ENCODE measurements at regions not wholly inside any gene's neighbourhood (a gene's known extent, or its start where the extent isn't known, plus 50 kb on each side); places are given as distances from the start of the nearest gene placed in this dataset.

- H3K36me3 ChIP-seq (ENCODE audit: control insufficient read depth, insufficient read depth, low read length), result no peaks in the 10 kb centered on the region
- no peak overlapping the region for H3K4me2 ChIP-seq (ENCODE audit: extremely low read depth, insufficient read depth, low read length)
- H3K27ac ChIP-seq (ENCODE audit: insufficient read depth, low read length), result no peak overlapping the region
- TF ChIP-seq EZH2 (IDR thresholded peaks at IDR 0.05; ENCODE audit: low read length, missing control alignments) (no peak), CTCF (conservative IDR thresholded peaks at IDR 0.05 in 1 of 2, IDR thresholded peaks at IDR 0.05 in 1 of 2; ENCODE audit: low read depth in 1 of 2, low read length in 2 of 2) (peak; percentile 59 to 92)
- peak; percentile 52 to 56 for DNase-seq (ENCODE audit: low read depth in 2 of 2)
- no peak overlapping the region for H2AFZ ChIP-seq (ENCODE audit: low read length)
- H3K79me2 ChIP-seq (ENCODE audit: control insufficient read depth, insufficient read depth, low read length), result no peaks in the 10 kb centered on the region
- H3K4me3 ChIP-seq (replicated peaks in 1 of 4; ENCODE audit: control extremely low read depth in 1 of 4, insufficient read depth in 1 of 4, low read depth in 3 of 4, low read length in 4 of 4), result no peak overlapping the region
- H4K20me1 ChIP-seq (ENCODE audit: control insufficient read depth, extremely low read depth, insufficient read depth, low read length), result no peaks in the 10 kb centered on the region
- H3K9me3 ChIP-seq (ENCODE audit: control insufficient read depth, insufficient read depth, low read depth, low read length), result no peaks in the 10 kb centered on the region
- H3K4me1 ChIP-seq (ENCODE audit: control insufficient read depth, extremely low read depth, insufficient read depth, low read length), result no peaks in the 10 kb centered on the region
- no peaks in the 10 kb centered on the region for H3K27me3 ChIP-seq (ENCODE audit: control insufficient read depth, insufficient read depth, low read length)
- no peak overlapping the region for H3K9ac ChIP-seq (ENCODE audit: insufficient read depth, low read length)
Observed at GRCh38 chr11:70755410-70756158, 357.3 kb downstream of the CTTN start.

GRCh38 chr11:70756341-70756740 lies 358.0 kb downstream of the CTTN start:
- no peak overlapping the region for H3K9ac ChIP-seq (ENCODE audit: insufficient read depth, low read length)
- H2AFZ ChIP-seq (ENCODE audit: low read length), result no peak overlapping the region
- DNase-seq (ENCODE audit: low read depth in 2 of 2), result no peak
- TF ChIP-seq EZH2 (IDR thresholded peaks at IDR 0.05; ENCODE audit: low read length, missing control alignments) (no peak), CTCF (conservative IDR thresholded peaks at IDR 0.05 in 1 of 2, IDR thresholded peaks at IDR 0.05 in 1 of 2; ENCODE audit: low read depth in 1 of 2, low read length in 2 of 2) (no peak)
- no peak overlapping the region for H3K4me2 ChIP-seq (ENCODE audit: extremely low read depth, insufficient read depth, low read length)
- no peaks in the 10 kb centered on the region for H3K27me3 ChIP-seq (ENCODE audit: control insufficient read depth, insufficient read depth, low read length)
- H3K36me3 ChIP-seq (ENCODE audit: control insufficient read depth, insufficient read depth, low read length), result no peaks in the 10 kb centered on the region
- H3K4me3 ChIP-seq (replicated peaks in 1 of 4; ENCODE audit: control extremely low read depth in 1 of 4, insufficient read depth in 1 of 4, low read depth in 3 of 4, low read length in 4 of 4), result no peak overlapping the region
- H3K79me2 ChIP-seq (ENCODE audit: control insufficient read depth, insufficient read depth, low read length), result no peaks in the 10 kb centered on the region
- H3K9me3 ChIP-seq (ENCODE audit: control insufficient read depth, insufficient read depth, low read depth, low read length), result no peaks in the 10 kb centered on the region
- H3K27ac ChIP-seq (ENCODE audit: insufficient read depth, low read length), result no peak overlapping the region
- H4K20me1 ChIP-seq (ENCODE audit: control insufficient read depth, extremely low read depth, insufficient read depth, low read length), result no peaks in the 10 kb centered on the region
- H3K4me1 ChIP-seq (ENCODE audit: control insufficient read depth, extremely low read depth, insufficient read depth, low read length), result no peaks in the 10 kb centered on the region

GRCh38 chr11:70756756-70757155 lies 358.4 kb downstream of the CTTN start:
- Histone ChIP-seq H3K9me3 (ENCODE audit: control insufficient read depth, insufficient read depth, low read depth, low read length) (no peaks in the 10 kb centered on the region), H3K4me1 (ENCODE audit: control insufficient read depth, extremely low read depth, insufficient read depth, low read length) (no peaks in the 10 kb centered on the region), H3K4me3 (replicated peaks in 1 of 4; ENCODE audit: control extremely low read depth in 1 of 4, insufficient read depth in 1 of 4, low read depth in 3 of 4, low read length in 4 of 4) (no peak overlapping the region), H2AFZ (ENCODE audit: low read length) (no peak overlapping the region), H3K79me2 (ENCODE audit: control insufficient read depth, insufficient read depth, low read length) (no peaks in the 10 kb centered on the region), H3K36me3 (ENCODE audit: control insufficient read depth, insufficient read depth, low read length) (no peaks in the 10 kb centered on the region), H3K27me3 (ENCODE audit: control insufficient read depth, insufficient read depth, low read length) (no peaks in the 10 kb centered on the region), H4K20me1 (ENCODE audit: control insufficient read depth, extremely low read depth, insufficient read depth, low read length) (no peaks in the 10 kb centered on the region), H3K9ac (ENCODE audit: insufficient read depth, low read length) (no peak overlapping the region), H3K27ac (ENCODE audit: insufficient read depth, low read length) (no peak overlapping the region), H3K4me2 (ENCODE audit: extremely low read depth, insufficient read depth, low read length) (no peak overlapping the region)
- no peak for TF ChIP-seq EZH2 (IDR thresholded peaks at IDR 0.05; ENCODE audit: low read length, missing control alignments)
- TF ChIP-seq CTCF (conservative IDR thresholded peaks at IDR 0.05 in 1 of 2, IDR thresholded peaks at IDR 0.05 in 1 of 2; ENCODE audit: low read depth in 1 of 2, low read length in 2 of 2), result no peak
- no peak for DNase-seq (ENCODE audit: low read depth in 2 of 2)
